Body of pancreas (tissue), 4 donors: ENCODE measurements at regions not wholly inside any gene's neighbourhood (a gene's known extent, or its start where the extent isn't known, plus 50 kb on each side); places are given as distances from the start of the nearest gene placed in this dataset.

Source experiments
- ATAC-seq: fragments of 150-250 bp; one replicate; pipeline ENCODE4 v1.9.1; 2016
- DNase-seq, 4 donors: peaks; one replicate each; pipeline ENCODE4 v3.0.0-alpha.2; 2019
- H3K27ac ChIP-seq, 4 donors: fragments of 200-600 bp; sonication (generic); 1 replicate in 3 of 4; 2 replicates in 1 of 4; pipeline versions ENCODE4 v1.5.1 to v1.6.1; 2016 to 2019; ENCODE audit warnings: mild to moderate bottlenecking in 1 of 4, mixed read lengths in 1 of 4, moderate library complexity in 1 of 4
- H3K27me3 ChIP-seq, 2 donors: fragments of 200-600 bp; sonication (generic); one replicate each; pipeline ENCODE4 v1.6.0; 2016; ENCODE audit warnings: mild to moderate bottlenecking in 1 of 2
- H3K36me3 ChIP-seq, 2 donors: fragments of 200-600 bp; sonication (generic); replicated peaks in 1 of 2; 2 replicates each; pipeline ENCODE4 v1.5.1; 2016; ENCODE audit warnings: low read depth in 2 of 2; ENCODE audit not compliant: insufficient read depth in 1 of 2
- H3K4me1 ChIP-seq: fragments of 200-600 bp; sonication (generic); one replicate; pipeline ENCODE4 v1.6.0; 2016
- H3K4me3 ChIP-seq, 2 donors: fragments of 200-600 bp; sonication (generic); 1 replicate in 1 of 2; 2 replicates in 1 of 2; pipeline ENCODE4 v1.5.1; 2016 to 2019
- H3K9me3 ChIP-seq, 3 donors: fragments of 200-600 bp; sonication (generic); 1 replicate in 2 of 3; 2 replicates in 1 of 3; pipeline ENCODE4 v1.5.1; 2016
- CTCF ChIP-seq, 7 experiments: fragments of 450-650 bp in 4 of 7; fragments of 200-600 bp in 3 of 7; sonication (generic) in 3 of 7; IDR thresholded peaks; one replicate each; pipeline ENCODE4 v1.5.1; 2016 to 2019; ENCODE audit warnings: antibody characterized with exemption in 7 of 7
- POLR2A ChIP-seq, 3 donors: fragments of 450-650 bp; IDR thresholded peaks; one replicate each; pipeline ENCODE4 v1.6.1; 2016; ENCODE audit warnings: antibody characterized with exemption in 3 of 3, mild to moderate bottlenecking in 2 of 3
- WGBS, 2 donors: methylation state at CpG; one replicate each; pipeline ENCODE4 v1.1.5; 2017; 5-methylcytosine and 5-hydroxymethylcytosine counted together
- intact Hi-C: fragments of 100-400 bp; cut with DNase I; formaldehyde crosslinking; loops from one replicate; pipeline ENCODE4 v1.15.1; 2023

- WGBS, 2 donors: 85 to 89% methylated on average over 1 of the region's 1 CpG
- Histone ChIP-seq H3K27ac (no peak overlapping the region), H3K36me3 (no peaks in the 10 kb centered on the region), H3K9me3 (no peaks in the 10 kb centered on the region), H3K4me3 (no peak overlapping the region), H3K4me1 (no peaks in the 10 kb centered on the region), H3K27me3 (no peaks in the 10 kb centered on the region)
- ATAC-seq (no peak), DNase-seq (no peak)
- intact Hi-C loops: no loop called here
- no peak for TF ChIP-seq CTCF (IDR thresholded peaks at IDR 0.05)
- TF ChIP-seq POLR2A (IDR thresholded peaks at IDR 0.05): no peak
These were observed 308.2 kb downstream of the GJA1 start for GRCh38 chr6:121743691-121744090.

DNA sequence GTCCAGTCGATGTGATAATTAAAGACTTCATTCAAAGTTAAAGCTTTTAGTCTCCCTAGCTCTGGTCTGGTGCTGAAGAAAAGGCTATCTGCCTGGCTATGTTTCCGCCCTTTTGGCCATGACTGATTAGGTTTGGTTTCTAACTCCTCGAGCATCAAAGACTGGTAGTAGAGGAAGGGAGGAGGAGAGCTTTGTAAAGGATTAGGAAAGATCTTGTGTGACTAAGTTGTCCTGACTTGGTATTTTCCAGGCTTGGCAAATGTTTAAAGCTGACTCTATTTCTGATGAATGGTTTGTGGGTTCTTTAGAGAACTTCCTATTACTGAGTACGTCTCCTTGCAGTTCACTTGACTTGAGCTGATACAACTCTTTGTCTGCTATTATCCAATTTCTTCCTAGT lies 312.9 kb downstream of the GJA1 start:
- Histone ChIP-seq H3K4me3 (no peak overlapping the region), H3K36me3 (no peaks in the 10 kb centered on the region), H3K27me3 (no peaks in the 10 kb centered on the region), H3K27ac (no peak overlapping the region), H3K4me1 (no peaks in the 10 kb centered on the region), H3K9me3 (no peaks in the 10 kb centered on the region)
- no peak for ATAC-seq
- intact Hi-C loops: no loop called here
- TF ChIP-seq CTCF (IDR thresholded peaks at IDR 0.05) (no peak), POLR2A (IDR thresholded peaks at IDR 0.05) (no peak)
- DNase-seq: no peak
- 68 to 72% methylated on average over 4 of the region's 4 CpGs for WGBS, 2 donors

DNA sequence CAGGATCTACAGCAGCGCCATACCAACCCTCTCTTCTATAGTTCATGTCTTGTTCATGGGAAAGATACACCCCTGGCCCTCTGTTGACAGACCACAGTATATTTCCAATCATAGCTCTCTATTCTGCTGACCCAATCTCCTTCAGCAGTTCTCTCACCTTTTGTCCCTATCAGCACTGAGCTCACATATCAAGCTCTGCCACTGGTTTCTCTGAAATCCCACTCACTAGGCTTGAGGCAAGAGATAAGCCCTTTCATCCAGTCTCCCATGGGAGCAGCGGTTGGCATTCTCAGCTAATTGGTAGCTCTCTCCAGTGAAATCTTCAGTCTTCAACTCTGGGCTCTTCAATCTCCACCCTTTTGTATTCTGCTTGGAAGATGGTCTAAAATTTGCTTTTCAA lies 313.4 kb downstream of the GJA1 start:
- Histone ChIP-seq H3K4me3 (no peak overlapping the region), H3K27me3 (no peaks in the 10 kb centered on the region), H3K36me3 (no peaks in the 10 kb centered on the region), H3K27ac (no peak overlapping the region), H3K4me1 (no peaks in the 10 kb centered on the region), H3K9me3 (no peaks in the 10 kb centered on the region)
- no peak for DNase-seq
- no peak for ATAC-seq
- WGBS, 2 donors: 76 to 94% methylated on average over 2 of the region's 2 CpGs
- TF ChIP-seq POLR2A (IDR thresholded peaks at IDR 0.05) (no peak), CTCF (IDR thresholded peaks at IDR 0.05) (no peak)
- intact Hi-C loops: no loop called here

DNA sequence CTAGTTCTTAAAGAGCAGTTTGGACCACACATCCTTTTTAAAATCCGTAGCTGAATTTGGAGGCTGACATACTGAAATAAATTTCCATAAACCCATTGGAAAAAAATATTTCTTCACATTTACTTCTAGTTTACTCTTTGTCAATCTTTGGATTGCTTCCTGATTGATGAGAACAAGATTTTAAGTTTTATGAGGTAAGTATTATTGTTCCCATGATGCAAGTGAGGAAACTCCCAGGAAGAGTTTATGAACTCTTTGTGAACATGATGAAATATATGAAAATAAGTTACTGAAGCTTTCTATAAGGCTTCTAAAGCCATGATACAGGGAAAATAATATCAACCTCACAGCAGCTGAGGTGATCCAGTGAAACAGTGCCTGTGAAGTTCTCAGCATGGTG lies 320.0 kb downstream of the GJA1 start:
- ATAC-seq: no peak
- no peak overlapping the region for H3K27ac ChIP-seq

More for the DNA sequence above, 320.0 kb downstream of the GJA1 start:
- Histone ChIP-seq H3K36me3 (no peaks in the 10 kb centered on the region), H3K4me3 (no peak overlapping the region), H3K9me3 (no peaks in the 10 kb centered on the region), H3K27me3 (no peaks in the 10 kb centered on the region), H3K4me1 (no peaks in the 10 kb centered on the region)
- intact Hi-C loops: no loop called here
- WGBS, 2 donors: 81 to 89% methylated on average over 1 of the region's 1 CpG
- TF ChIP-seq POLR2A (IDR thresholded peaks at IDR 0.05): no peak
- TF ChIP-seq CTCF (IDR thresholded peaks at IDR 0.05): no peak
- no peak for DNase-seq
